Tibial nerve (tissue), 3 donors: ENCODE measurements at regions not wholly inside any gene's neighbourhood (a gene's known extent, or its start where the extent isn't known, plus 50 kb on each side); places are given as distances from the start of the nearest gene placed in this dataset.

Experiments used
- CTCF ChIP-seq, 5 experiments: fragments of 200-600 bp in 3 of 5; fragments of 450-650 bp in 2 of 5; sonication (generic) in 3 of 5; IDR thresholded peaks; one replicate each; pipeline ENCODE4 v1.5.1; 2016 to 2019; ENCODE audit warnings: antibody characterized with exemption in 5 of 5, mild to moderate bottlenecking in 3 of 5, moderate library complexity in 2 of 5
- POLR2A ChIP-seq, 2 donors: fragments of 450-650 bp; IDR thresholded peaks; one replicate each; pipeline ENCODE4 v1.6.1; 2017; ENCODE audit warnings: antibody characterized with exemption in 2 of 2, mild to moderate bottlenecking in 2 of 2, moderate library complexity in 2 of 2

DNA sequence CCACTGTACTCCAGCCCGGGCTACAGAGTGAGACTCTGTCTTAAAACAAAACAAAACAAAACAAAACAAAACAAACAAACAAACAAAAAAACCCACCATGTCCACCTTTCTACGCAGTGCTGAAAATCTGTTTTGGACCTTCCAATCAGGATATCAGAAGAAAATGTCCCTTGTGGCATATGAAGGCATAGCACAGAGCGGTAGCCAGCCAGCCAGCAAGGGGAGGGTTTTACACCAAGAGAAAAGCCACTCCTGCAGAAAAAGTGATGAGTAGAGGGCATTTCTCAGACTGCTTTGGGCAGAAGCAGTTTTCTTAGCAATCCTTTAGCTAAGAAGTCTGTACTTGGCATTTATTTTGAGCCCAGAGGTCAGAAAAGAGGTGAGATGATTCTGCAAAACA, 612.2 kb downstream of the TYW1 start:
- TF ChIP-seq CTCF (IDR thresholded peaks at IDR 0.05) (no peak), POLR2A (IDR thresholded peaks at IDR 0.05) (no peak)
